ENCODE measurements at regions not wholly inside any gene's neighbourhood (a gene's known extent, or its start where the extent isn't known, plus 50 kb on each side); places are given as distances from the start of the nearest gene placed in this dataset.

DNA sequence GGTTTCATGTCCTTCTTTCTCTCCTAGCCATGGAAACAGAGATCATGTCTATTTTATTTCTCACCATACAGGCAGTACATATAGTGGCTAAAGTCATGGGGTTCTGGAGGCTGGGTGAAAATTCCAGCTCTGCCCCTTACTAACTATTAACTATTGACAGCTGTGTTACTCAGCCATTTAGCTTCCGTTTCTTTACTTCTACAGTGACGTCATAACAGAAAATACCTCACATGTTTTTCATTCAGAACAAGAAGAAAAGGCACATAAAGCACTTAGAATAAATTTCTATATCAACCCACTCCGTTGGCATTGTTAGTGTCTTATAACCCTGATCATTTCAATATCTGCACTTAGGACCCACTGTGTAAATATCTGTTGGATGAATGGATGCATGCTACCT is 1506.9 kb upstream of the TMEM132C start:
- Histone ChIP-seq H3K27me3 (ENCODE audit: control insufficient read depth, insufficient read depth, low read length) (no peaks in the 10 kb centered on the region), H3K36me3 (ENCODE audit: control insufficient read depth, insufficient read depth, low read length) (no peaks in the 10 kb centered on the region), H3K4me3 (ENCODE audit: low read depth, low read length) (no peak overlapping the region)
- TF ChIP-seq, protein P1, sequence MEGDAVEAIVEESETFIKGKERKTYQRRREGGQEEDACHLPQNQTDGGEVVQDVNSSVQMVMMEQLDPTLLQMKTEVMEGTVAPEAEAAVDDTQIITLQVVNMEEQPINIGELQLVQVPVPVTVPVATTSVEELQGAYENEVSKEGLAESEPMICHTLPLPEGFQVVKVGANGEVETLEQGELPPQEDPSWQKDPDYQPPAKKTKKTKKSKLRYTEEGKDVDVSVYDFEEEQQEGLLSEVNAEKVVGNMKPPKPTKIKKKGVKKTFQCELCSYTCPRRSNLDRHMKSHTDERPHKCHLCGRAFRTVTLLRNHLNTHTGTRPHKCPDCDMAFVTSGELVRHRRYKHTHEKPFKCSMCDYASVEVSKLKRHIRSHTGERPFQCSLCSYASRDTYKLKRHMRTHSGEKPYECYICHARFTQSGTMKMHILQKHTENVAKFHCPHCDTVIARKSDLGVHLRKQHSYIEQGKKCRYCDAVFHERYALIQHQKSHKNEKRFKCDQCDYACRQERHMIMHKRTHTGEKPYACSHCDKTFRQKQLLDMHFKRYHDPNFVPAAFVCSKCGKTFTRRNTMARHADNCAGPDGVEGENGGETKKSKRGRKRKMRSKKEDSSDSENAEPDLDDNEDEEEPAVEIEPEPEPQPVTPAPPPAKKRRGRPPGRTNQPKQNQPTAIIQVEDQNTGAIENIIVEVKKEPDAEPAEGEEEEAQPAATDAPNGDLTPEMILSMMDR (IDR thresholded peaks at IDR 0.05; ENCODE audit: insufficient read depth, low read length, poor library complexity, severe bottlenecking): no peak
- no peak for DNase-seq (ENCODE audit: low read depth)

DNA sequence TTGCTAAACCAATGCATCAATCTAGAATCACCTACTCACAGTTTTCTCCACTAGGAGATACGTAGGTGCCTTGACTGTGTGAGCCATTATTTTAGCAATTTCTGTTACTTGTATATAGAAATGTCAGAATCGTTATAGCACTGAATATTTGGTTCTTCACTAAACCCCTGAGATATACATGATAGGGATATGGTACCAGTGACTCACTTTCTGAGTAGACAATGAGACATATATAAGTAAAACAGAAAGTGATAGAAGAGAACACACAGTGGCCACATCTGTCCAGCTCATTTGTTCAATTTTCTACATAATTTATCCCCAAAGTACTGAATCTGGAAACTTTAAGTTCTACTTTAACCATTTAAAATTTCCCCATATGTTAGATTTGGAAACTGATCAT is 1505.5 kb upstream of the TMEM132C start:
- H3K36me3 ChIP-seq (ENCODE audit: control insufficient read depth, insufficient read depth, low read length): no peaks in the 10 kb centered on the region
- H3K27me3 ChIP-seq (ENCODE audit: control insufficient read depth, insufficient read depth, low read length): no peaks in the 10 kb centered on the region
- TF ChIP-seq, protein P1 (IDR thresholded peaks at IDR 0.05; ENCODE audit: insufficient read depth, low read length, poor library complexity, severe bottlenecking): no peak
- DNase-seq (ENCODE audit: low read depth): no peak
- H3K4me3 ChIP-seq (ENCODE audit: low read depth, low read length): no peak overlapping the region

DNA sequence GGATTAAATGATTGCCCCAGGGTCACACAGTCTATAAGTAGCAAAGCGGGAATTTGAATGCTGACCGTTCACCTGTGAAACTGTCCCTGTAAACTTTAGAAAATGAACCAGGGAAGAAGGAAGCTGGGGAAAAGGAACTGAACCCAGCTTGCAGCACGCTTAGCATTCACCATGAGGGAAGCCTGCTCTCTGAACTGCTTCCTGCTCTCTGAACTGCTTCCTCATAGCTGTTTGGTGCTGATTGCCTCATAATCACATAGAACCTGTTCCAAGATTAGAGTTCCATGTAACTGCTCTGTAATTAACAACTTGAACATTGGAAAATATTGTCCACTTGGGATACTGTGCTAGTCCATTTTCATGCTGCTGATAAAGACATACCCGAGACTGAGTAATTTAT is 1504.8 kb upstream of the TMEM132C start:
- Histone ChIP-seq H3K27me3 (ENCODE audit: control insufficient read depth, insufficient read depth, low read length) (no peaks in the 10 kb centered on the region), H3K36me3 (ENCODE audit: control insufficient read depth, insufficient read depth, low read length) (no peaks in the 10 kb centered on the region), H3K4me3 (ENCODE audit: low read depth, low read length) (no peak overlapping the region)
- DNase-seq (ENCODE audit: low read depth): no peak
- TF ChIP-seq, protein P1 (IDR thresholded peaks at IDR 0.05; ENCODE audit: insufficient read depth, low read length, poor library complexity, severe bottlenecking): no peak

DNA sequence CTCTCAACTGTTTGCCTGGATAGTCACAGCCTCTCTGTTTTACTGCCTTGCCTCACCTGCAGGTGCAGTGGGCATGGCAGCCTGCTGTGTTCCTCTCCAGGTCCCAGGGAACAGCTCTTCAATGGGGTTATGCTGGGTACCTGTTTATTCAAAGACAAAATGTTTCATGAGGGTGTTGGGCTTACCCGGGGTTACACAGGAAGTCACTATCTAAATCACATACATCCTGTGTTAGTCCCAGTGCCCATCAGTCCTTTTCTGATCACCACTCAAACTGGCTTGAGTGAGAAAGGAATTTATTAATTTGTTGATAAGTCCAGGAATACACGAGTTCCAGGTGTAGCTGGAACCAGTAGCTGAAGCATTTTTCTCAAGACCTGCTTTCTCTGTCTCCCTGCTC is 1503.6 kb upstream of the TMEM132C start:
- DNase-seq (ENCODE audit: low read depth): no peak
- Histone ChIP-seq H3K27me3 (ENCODE audit: control insufficient read depth, insufficient read depth, low read length) (no peaks in the 10 kb centered on the region), H3K4me3 (ENCODE audit: low read depth, low read length) (no peak overlapping the region), H3K36me3 (ENCODE audit: control insufficient read depth, insufficient read depth, low read length) (no peaks in the 10 kb centered on the region)
- TF ChIP-seq, protein P1 (IDR thresholded peaks at IDR 0.05; ENCODE audit: insufficient read depth, low read length, poor library complexity, severe bottlenecking): no peak

DNA sequence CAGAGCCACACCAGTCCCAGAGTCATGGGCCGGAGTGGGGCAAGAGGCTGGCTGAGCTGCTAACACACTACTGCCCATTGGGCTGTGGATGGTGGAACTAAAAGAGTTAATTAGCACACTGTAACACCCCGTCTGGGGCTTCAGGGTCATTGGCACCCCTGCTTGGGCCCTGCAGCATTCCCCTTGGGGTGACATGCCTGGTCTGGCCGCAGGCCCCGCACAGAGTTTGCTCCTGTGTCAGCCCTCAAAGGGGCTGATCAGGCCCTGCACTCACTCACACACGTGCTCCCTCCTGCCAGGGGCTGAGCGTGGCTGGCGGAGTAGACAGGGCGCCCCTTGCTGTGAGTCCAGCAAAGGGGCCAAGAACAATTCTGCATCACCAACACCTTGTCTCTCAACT is 1499.6 kb upstream of the TMEM132C start:
- Histone ChIP-seq H3K36me3 (ENCODE audit: control insufficient read depth, insufficient read depth, low read length) (no peaks in the 10 kb centered on the region), H3K27me3 (ENCODE audit: control insufficient read depth, insufficient read depth, low read length) (no peaks in the 10 kb centered on the region), H3K4me3 (ENCODE audit: low read depth, low read length) (no peak overlapping the region)
- no peak for DNase-seq (ENCODE audit: low read depth)
- TF ChIP-seq, protein P1 (IDR thresholded peaks at IDR 0.05; ENCODE audit: insufficient read depth, low read length, poor library complexity, severe bottlenecking): no peak

DNA sequence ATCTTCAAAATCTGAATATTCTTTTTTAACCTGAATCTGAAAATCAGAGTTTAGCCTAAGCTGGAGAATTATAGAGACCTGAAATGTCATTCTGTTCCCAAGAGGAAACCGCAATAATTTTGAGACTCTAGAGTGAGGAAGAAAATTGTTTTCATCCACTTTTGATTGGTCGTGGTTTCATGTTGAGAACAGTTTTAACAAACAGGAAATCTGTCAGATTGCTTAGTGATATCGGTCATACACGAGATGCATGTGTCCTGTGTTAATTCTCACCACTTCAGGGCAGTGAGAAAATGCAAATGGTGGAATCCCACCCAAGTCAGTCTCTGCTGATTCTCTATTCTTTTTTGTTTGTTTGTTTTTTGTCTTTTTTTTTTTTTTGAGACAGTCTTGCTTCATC is 1498.5 kb upstream of the TMEM132C start:
- no peak for DNase-seq (ENCODE audit: low read depth)
- H3K27me3 ChIP-seq (ENCODE audit: control insufficient read depth, insufficient read depth, low read length): no peaks in the 10 kb centered on the region
- TF ChIP-seq, protein P1 (IDR thresholded peaks at IDR 0.05; ENCODE audit: insufficient read depth, low read length, poor library complexity, severe bottlenecking): no peak
- no peak overlapping the region for H3K4me3 ChIP-seq (ENCODE audit: low read depth, low read length)
- H3K36me3 ChIP-seq (ENCODE audit: control insufficient read depth, insufficient read depth, low read length): no peaks in the 10 kb centered on the region
